SKM-1 treated with dmso at 0.1 percent for 144 hours (cell line): ENCODE measurements at regions not wholly inside any gene's neighbourhood (a gene's known extent, or its start where the extent isn't known, plus 50 kb on each side); places are given as distances from the start of the nearest gene placed in this dataset.
"Not testable (repeated sequence)": the region's sequence is repeated elsewhere in the genome, so short reads cannot be mapped to it uniquely, and the experiment has no call there.

Experiments
- DNase-seq: peaks from one replicate; lab custom pipeline; 2025; ENCODE audit not compliant: unreplicated experiment; lab: John Stamatoyannopoulos, UW

DNA sequence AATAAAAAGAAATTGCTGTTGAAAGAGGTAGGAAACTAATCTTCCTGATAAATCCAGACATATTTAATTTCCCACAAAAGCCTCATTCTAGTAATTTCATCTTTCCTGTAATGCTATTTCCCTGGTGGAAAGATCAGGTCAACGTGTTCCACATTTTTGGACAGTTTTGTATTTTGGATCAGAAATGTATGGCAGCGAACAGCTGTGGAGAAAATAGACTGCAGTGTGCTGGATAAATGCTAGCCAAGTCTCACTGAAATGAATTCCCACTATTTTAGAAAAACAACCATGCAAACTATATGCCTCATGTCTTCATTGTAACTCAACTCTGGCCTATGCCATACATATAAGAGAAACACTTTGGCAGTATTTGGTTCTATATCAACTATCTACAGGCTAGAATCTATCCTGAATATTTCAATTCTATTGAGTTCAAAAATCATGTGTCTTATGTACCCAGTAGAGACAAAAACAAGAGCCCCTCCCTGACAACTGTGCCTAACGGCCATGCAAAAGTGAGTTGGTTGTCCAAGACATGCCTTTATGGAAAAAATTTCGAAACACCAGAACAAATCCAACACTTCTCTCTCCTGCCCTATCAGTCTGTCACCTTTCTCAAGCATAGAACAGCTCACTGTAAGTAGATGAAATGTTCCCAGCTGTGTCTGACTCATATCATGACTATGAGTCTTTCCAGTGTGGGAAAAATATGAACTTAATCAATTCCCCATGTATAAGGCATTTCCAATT is 191.3 kb upstream of the NREP start:
- DNase-seq = no peak

GRCh38 chr5:111946556-111946955 is 189.6 kb upstream of the NREP start:
- no peak for DNase-seq

GRCh38 chr5:111945535-111945934 is 188.5 kb upstream of the NREP start:
- no peak for DNase-seq

GRCh38 chr5:111942661-111943401 is 185.8 kb upstream of the NREP start:
- no peak for DNase-seq

DNA sequence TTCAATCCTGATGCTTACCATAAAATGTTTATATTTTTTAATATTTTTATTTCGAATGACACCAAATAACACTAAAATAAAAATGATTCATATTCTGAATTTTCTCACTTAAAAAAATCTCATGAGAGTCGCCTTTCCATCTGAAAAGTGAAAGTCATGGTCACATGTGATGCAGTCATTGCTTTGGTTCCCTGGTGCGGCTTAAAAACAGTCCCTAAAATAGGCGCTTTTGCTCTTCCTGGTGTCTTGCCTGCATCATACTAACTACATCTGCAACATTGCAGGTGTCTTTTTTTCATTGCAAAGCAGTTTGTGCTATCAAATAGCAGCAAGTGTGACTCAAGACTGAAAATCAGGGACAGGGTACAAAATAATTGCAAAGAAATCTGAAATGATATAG is 185.2 kb upstream of the NREP start:
- DNase-seq = no peak

DNA sequence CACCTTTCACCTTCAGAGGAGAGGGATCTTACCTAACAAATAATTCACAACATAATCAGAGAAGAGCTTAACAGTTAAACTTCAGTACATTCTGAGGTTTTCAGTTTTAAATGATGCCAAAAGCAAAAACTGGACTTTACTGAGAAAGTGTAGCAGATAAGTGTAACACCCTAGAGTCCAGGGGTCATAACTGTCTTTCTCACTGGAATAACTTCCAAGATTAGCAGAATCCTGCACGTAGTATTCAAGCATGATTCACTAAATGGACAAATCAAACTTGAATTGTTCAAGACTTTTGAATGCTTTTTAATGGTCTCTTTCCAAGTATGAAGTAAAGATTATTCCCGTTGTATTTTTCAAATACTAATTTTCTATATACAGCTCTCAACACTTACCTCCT is 180.1 kb upstream of the NREP start:
- no peak for DNase-seq

GRCh38 chr5:111935835-111936234 is 178.8 kb upstream of the NREP start:
- no peak for DNase-seq

DNA sequence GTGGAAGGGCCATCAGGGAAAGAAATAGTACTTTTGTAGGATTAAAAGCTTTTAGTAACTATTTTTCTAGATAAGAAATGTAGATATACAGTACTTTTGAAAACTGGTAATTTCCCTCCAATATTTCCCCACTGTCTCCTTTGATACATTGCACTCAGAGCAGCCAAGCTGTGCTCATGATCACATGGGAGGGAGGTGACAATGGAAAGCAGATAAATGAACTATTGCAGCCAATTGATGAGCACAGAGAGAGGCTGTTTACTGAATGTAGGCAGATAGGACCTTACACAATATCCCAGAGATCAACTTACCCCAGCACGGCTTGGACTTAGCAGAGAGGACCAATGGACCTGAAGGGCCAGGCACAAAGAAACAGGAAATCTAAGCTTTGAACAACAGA is 178.0 kb upstream of the NREP start:
- no peak for DNase-seq

DNA sequence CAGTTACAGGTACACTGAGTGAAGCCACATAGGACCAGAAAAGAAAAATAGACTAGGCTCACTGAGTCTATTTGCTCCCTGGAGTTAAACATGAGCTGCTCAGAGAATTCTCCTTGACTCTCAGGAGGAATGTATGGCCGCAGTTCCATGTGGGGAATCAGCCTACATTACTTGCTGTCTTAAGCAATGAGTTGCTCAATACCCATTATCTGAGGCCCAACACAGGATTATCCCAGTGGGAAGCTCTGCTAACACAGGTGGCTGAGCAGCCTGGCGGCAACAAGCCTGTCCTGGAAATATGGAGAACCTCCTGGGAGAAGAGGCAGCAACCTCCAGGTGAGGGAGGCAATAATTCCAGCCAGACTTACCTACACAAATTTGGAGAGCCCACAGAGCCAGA is 177.5 kb upstream of the NREP start:
- no peak for DNase-seq

DNA sequence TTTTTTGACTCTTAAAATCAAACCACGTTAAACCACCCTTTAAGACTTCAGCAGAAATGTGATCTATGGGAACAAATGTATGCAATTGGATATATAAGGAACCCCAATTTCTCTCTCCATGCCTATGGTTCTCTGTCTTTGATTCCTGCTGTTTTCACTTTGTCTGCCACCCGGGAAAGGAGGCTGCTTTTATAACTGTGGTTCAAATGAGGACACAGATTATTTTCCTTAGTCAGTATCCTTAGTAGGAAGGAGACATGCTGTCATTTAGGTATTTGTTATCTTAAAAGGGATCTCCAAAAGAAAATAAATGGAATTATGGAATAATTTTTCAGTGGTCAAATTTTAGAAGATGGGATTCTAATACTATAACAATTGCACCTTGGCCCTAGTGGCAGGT is 176.1 kb upstream of the NREP start:
- DNase-seq = no peak

GRCh38 chr5:111932628-111933027 is 175.6 kb upstream of the NREP start:
- no peak for DNase-seq

DNA sequence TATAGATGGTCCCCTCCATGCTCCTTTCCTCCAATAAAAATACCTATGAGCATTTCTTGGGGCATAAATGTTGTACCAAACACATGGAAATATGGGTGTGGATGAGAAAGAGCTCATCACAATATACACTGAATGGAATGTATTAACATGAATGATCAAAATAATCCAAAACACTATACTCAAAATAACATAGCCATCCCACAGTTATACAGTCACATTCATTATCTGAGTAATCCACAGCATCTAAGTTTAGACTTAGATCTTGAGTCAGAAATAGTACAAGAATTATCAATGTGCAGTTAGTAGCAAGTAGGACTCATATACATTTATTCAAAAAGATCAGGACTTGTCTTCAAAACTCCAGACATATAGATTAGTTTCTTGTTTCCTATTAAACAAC is 175.2 kb upstream of the NREP start:
- no peak for DNase-seq

DNA sequence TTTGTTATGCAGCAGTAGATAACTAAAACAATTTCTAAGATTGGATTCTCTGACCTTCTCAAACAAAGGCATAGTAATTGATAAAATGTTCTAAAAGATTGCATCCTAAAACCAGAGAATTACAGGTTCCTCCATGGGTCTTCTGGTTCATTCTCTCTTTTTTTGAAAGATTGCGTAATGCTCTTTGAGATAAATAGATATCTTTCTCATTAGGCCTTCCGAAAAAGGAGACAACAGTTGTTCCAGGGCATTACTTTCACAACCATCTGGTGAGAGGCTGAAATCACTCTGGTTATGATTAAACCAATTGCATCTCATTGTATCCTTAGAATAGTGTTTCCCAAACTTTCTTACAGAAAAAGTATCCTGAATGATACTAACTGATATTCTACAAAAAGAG is 174.7 kb upstream of the NREP start:
- peak; percentile 5 for DNase-seq

- peak; percentile 61 for DNase-seq
These were observed 174.0 kb upstream of the NREP start for GRCh38 chr5:111930905-111931461.

- peak; percentile 82 for DNase-seq
These were observed 173.5 kb upstream of the NREP start for GRCh38 chr5:111930449-111930848.

GRCh38 chr5:111929867-111930266 is 172.9 kb upstream of the NREP start:
- DNase-seq = peak; percentile 79

DNA sequence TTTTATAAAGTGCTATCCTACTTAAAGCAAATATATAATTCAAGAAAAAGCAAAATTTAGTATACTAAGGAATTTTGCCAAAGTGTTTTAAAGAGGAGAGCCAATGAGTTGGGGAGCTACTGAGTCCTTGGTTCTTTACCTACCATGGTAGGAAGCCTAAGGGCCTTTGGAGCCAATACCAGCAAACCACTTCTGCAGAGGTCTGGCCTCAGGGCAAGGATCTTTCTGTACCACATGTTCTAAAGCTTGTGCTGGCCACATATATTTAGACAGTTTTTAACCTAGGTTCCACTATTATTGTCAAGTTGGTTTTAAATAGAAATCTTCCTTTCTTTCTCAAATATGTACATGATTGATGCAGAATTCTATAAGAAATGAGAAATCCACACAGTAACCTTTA is 172.3 kb upstream of the NREP start:
- DNase-seq = peak; percentile 4

- peak; percentile 40 for DNase-seq
These were observed 171.5 kb upstream of the NREP start for GRCh38 chr5:111928511-111928910.

- DNase-seq = no peak
These were observed 170.2 kb upstream of the NREP start for GRCh38 chr5:111927191-111927590.

DNA sequence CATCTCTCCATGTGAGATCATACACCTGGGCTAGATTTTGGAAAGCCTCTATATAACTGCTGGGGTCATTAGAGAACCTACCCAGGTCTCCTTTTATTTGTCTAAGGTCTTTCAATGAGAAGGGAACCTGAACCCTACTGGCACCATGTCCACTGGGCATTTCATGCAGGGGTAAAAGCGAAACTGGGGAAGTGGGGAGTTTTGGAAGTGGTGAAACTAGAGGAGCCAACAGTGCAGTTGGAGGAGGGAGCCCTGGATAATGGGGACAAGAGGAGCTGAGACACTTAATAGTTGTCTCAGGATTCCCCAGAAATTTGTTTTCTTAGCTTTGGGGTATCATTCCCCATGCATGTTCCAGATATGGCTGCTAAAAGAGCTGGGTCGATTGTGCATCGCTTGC is 169.0 kb upstream of the NREP start:
- DNase-seq = no peak

DNA sequence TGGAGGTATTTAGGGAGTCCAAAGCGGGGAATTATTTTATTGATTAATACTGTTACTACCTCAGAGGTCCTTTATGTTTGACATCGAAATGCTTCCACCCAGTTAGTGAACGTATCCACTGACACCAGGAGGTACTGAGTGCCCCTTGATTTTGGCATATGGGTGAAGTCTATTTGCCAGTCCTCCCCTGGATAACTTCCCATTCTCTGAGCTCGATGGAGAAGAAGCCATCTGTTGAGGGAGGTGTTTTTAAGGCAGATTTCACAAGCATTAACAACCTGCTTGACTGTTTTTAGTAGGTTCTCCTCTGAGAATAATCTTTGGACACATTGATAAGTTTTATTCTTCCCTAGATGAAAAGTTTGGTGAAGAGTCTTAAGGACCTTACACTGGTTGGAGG is 165.3 kb upstream of the NREP start:
- no peak for DNase-seq

DNA sequence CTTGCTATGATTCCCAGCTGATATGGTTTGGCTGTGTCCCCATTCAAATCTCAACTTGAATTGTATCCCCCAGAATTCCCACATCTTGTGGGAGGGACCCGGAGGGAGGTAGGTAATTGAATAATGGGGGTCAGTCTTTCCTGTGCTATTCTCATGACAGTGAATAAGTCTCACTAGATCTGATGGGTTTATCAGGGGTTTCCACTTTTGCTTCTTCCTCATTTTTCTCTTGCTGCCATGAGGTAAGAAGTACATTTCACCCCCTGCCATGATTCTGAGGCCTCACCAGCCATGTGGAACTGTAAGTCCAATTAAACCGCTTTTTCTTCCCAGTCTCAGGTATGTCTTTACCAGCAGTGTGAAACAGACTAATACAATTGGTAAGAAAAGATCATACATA is 164.7 kb upstream of the NREP start:
- DNase-seq = not testable (repeated sequence)
